ENCODE measurements at regions not wholly inside any gene's neighbourhood (a gene's known extent, or its start where the extent isn't known, plus 50 kb on each side); places are given as distances from the start of the nearest gene placed in this dataset.

DNA sequence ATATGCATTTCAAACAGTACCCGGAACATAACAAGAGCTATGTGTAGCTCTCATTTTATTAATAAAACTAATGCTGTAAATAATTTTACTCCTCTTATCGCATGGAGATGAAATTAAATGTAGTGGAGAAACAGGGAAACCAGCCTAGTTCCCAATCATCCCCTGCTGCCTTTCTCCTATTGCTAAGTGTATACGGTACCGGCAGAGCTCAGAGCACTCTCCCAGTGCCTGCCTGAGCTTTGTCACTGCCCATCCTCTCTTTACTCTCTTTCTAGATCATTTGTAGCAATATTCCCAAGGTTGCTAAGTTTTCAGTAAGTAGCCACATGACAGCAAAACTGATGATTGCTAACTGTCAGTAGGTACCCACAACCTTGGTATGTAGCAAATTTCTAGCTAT, 85.5 kb upstream of the ZSWIM2 start:
- TF ChIP-seq, protein P1, sequence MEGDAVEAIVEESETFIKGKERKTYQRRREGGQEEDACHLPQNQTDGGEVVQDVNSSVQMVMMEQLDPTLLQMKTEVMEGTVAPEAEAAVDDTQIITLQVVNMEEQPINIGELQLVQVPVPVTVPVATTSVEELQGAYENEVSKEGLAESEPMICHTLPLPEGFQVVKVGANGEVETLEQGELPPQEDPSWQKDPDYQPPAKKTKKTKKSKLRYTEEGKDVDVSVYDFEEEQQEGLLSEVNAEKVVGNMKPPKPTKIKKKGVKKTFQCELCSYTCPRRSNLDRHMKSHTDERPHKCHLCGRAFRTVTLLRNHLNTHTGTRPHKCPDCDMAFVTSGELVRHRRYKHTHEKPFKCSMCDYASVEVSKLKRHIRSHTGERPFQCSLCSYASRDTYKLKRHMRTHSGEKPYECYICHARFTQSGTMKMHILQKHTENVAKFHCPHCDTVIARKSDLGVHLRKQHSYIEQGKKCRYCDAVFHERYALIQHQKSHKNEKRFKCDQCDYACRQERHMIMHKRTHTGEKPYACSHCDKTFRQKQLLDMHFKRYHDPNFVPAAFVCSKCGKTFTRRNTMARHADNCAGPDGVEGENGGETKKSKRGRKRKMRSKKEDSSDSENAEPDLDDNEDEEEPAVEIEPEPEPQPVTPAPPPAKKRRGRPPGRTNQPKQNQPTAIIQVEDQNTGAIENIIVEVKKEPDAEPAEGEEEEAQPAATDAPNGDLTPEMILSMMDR (IDR thresholded peaks at IDR 0.05), result no peak
- no peak for TF ChIP-seq POLR2A (IDR thresholded peaks at IDR 0.05)
